Cardiac fibroblast (primary cell): ENCODE measurements at regions not wholly inside any gene's neighbourhood (a gene's known extent, or its start where the extent isn't known, plus 50 kb on each side); places are given as distances from the start of the nearest gene placed in this dataset.

Source experiments
- DNase-seq, 2 donors: peaks; one replicate each; pipeline versions ENCODE4 v3.0.0 to v3.0.0-alpha.2; 2010; ENCODE audit warnings: low read depth in 2 of 2
- H3K4me3 ChIP-seq, 2 donors: replicated peaks in 1 of 2; 1 replicate in 1 of 2; 2 replicates in 1 of 2; pipeline ENCODE4 v1.5.1; 2011; ENCODE audit warnings: low read depth in 2 of 2, low read length in 2 of 2, mild to moderate bottlenecking in 2 of 2, moderate library complexity in 1 of 2
- CTCF ChIP-seq: IDR thresholded peaks from one replicate; pipeline ENCODE4 v1.5.1; 2011; ENCODE audit warnings: low read depth, mild to moderate bottlenecking, low read length, inconsistent platforms

GRCh38 chr11:92349486-92350156 lies 125.0 kb downstream of the FAT3 start:
- H3K4me3 ChIP-seq = no peak overlapping the region
- TF ChIP-seq CTCF = no peak
- DNase-seq = no peak

GRCh38 chr11:92357344-92357743 lies 132.7 kb downstream of the FAT3 start:
- TF ChIP-seq CTCF = no peak
- DNase-seq = no peak
- H3K4me3 ChIP-seq = no peak overlapping the region

- H3K4me3 ChIP-seq = no peak overlapping the region
- no peak for TF ChIP-seq CTCF
- DNase-seq = no peak
Measured at GRCh38 chr11:92357841-92358240, 133.2 kb downstream of the FAT3 start.

GRCh38 chr11:92361551-92361950 lies 136.9 kb downstream of the FAT3 start:
- no peak for DNase-seq
- no peak overlapping the region for H3K4me3 ChIP-seq
- TF ChIP-seq CTCF = no peak

- no peak for DNase-seq
- no peak overlapping the region for H3K4me3 ChIP-seq
- no peak for TF ChIP-seq CTCF
Measured at GRCh38 chr11:92362989-92363388, 138.4 kb downstream of the FAT3 start.

GRCh38 chr11:92364177-92364576 lies 139.6 kb downstream of the FAT3 start:
- H3K4me3 ChIP-seq = no peak overlapping the region
- TF ChIP-seq CTCF = no peak
- no peak for DNase-seq

- peak in 1 of 2 donors; percentile 63 for DNase-seq
- no peak overlapping the region for H3K4me3 ChIP-seq
- no peak for TF ChIP-seq CTCF
Measured at GRCh38 chr11:92376146-92376599, 151.6 kb downstream of the FAT3 start.
